Bronchial epithelial cell (primary cell): ENCODE measurements at regions not wholly inside any gene's neighbourhood (a gene's known extent, or its start where the extent isn't known, plus 50 kb on each side); places are given as distances from the start of the nearest gene placed in this dataset.
"Not testable (repeated sequence)": the region's sequence is repeated elsewhere in the genome, so short reads cannot be mapped to it uniquely, and the experiment has no call there.

Source experiments
- DNase-seq: peaks from one replicate; pipeline ENCODE4 v3.0.0-alpha.2; 2010; ENCODE audit warnings: low read depth
- FAIRE-seq: peaks from 2 replicates; lab custom pipeline; 2011; peaks lifted over from hg19 to GRCh38; lab: Jason Lieb, UNC
- H3K27me3 ChIP-seq: 2 replicates; pipeline ENCODE4 v1.5.1; 2011; ENCODE audit warnings: low read length; ENCODE audit not compliant: control insufficient read depth, insufficient read depth
- H3K36me3 ChIP-seq: 2 replicates; pipeline ENCODE4 v1.5.1; 2011; ENCODE audit warnings: low read length; ENCODE audit not compliant: control insufficient read depth, insufficient read depth
- H3K4me3 ChIP-seq: 2 replicates; pipeline ENCODE4 v1.5.1; 2011; ENCODE audit warnings: mild to moderate bottlenecking, low read depth, low read length, control low read depth
- TF ChIP-seq, protein P1 (sequence below): IDR thresholded peaks from 2 replicates; pipeline ENCODE4 v1.5.1; 2011; ENCODE audit warnings: mild to moderate bottlenecking, moderate library complexity, low read length, control low read depth, inconsistent platforms; ENCODE audit not compliant: insufficient read depth, severe bottlenecking

DNA sequence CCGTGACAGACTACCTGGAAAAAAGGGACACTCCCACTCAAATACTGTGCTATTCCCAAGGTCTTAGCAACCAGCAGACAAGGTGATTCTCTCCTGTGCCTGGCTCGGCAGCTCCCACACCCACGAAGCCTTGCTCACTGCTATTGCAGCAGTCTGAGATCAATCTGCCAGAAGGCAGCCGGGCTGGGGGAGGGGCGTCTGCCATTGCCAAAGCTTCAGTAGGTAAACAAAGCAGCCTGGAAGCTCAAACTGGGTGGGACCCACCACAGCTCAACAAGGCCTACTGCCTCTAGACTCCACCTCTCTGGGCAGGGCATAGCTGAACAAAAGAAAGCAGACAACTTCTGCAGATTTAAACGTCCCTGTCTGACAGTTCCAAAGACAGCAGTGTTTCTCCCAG, 128.4 kb upstream of the SETMAR start:
- H3K4me3 ChIP-seq, result no peak overlapping the region
- TF ChIP-seq, protein P1, sequence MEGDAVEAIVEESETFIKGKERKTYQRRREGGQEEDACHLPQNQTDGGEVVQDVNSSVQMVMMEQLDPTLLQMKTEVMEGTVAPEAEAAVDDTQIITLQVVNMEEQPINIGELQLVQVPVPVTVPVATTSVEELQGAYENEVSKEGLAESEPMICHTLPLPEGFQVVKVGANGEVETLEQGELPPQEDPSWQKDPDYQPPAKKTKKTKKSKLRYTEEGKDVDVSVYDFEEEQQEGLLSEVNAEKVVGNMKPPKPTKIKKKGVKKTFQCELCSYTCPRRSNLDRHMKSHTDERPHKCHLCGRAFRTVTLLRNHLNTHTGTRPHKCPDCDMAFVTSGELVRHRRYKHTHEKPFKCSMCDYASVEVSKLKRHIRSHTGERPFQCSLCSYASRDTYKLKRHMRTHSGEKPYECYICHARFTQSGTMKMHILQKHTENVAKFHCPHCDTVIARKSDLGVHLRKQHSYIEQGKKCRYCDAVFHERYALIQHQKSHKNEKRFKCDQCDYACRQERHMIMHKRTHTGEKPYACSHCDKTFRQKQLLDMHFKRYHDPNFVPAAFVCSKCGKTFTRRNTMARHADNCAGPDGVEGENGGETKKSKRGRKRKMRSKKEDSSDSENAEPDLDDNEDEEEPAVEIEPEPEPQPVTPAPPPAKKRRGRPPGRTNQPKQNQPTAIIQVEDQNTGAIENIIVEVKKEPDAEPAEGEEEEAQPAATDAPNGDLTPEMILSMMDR, result no peak
- no peaks in the 10 kb centered on the region for H3K27me3 ChIP-seq
- no peaks in the 10 kb centered on the region for H3K36me3 ChIP-seq
- no peak for FAIRE-seq
- DNase-seq, result no peak

DNA sequence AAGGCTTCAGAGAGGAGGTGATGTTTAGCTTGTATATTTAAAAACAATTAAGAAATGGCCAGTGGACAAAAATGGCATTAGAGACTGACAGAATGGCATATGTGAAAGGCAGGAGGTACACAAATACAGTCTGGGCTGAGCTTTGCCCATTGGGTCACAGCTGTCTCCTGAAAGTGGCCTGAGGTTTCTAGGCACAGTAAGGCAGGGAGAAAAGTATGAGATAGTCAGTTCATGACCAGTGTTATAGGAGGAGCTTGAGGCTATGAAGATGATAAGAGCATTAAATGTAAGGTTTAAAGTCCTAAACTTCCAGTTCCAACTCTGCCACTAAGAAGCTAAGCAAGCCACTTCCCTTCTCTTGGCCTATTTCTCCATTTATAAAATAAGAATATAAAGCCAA, 111.2 kb upstream of the SETMAR start:
- FAIRE-seq, result no peak

DNA sequence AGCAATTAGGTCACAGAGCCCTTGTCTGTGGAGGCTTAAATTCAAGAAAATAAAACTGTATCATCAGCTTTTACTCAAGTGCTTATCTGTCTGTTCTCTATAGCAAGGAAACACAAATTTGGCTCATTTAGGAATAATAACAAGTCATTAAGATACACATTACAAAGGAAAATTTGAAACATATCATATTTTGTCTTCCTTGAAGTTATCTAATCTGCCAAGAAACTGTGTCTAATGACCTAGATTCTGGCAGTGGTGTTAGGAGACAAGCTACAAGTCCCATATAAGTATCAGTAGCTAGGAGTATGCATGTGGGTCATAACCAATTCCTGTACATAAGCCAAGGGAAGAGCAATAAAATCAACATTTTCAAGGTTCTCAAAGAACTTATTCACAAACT, 108.2 kb upstream of the SETMAR start:
- DNase-seq, result no peak
- TF ChIP-seq, protein P1, result no peak
- Histone ChIP-seq H3K27me3 (no peaks in the 10 kb centered on the region), H3K4me3 (no peak overlapping the region), H3K36me3 (no peaks in the 10 kb centered on the region)
- FAIRE-seq, result no peak

More for the DNA sequence above, 111.2 kb upstream of the SETMAR start:
- DNase-seq, result no peak
- TF ChIP-seq, protein P1, result no peak
- H3K4me3 ChIP-seq, result no peak overlapping the region
- H3K27me3 ChIP-seq, result no peaks in the 10 kb centered on the region
- no peaks in the 10 kb centered on the region for H3K36me3 ChIP-seq

DNA sequence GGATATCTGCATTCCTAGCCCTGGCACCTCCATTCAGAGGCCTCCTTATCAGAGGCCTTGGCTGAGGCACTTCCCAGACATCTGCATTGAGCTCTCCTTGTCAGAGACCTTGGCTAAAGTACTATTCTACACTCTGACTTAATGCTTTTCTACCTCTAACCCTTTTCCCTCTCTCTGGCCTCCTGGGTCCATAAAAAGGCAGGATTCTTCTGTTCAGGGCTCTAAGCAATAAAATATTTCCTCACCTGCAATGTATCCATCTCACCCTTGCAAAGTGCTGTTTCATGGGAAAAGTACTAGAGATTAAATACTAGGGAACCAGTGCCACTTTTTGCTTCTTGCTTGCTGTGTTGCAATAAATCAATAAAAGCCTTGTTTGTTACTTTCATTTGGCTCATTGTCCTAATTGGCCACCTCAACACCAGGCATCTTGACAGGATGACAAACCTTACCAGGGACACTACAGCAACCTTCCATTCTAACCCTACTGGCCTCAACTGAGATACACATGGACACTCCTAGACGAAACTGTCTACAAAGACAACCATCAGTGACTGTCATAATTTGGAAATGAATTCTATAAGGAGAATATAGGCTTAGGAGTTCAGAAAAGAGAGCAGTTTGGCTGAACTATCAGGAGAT, 106.5 kb upstream of the SETMAR start:
- FAIRE-seq, result no peak
- H3K4me3 ChIP-seq, result no peak overlapping the region
- DNase-seq, result no peak

DNA sequence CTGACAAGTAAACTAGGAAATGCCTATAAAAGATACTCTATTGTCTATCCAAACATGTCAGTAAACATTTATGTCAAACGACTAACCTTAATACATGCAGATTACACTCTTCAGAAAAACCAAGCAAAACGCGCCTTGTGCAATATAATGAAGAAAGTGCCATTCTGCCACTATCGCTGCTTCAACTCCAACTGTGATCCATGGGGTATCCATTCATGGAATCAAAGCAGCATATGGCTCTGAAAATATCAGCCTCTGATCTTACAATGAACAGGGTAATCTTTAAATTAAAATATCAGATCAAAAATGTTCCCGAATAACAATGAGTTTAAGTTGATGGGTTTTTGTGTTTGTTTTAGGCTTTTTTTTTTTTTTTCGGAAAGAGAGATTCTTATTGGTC, 105.5 kb upstream of the SETMAR start:
- TF ChIP-seq, protein P1, result no peak
- DNase-seq (no peak), FAIRE-seq (no peak)
- H3K4me3 ChIP-seq, result no peak overlapping the region
- no peaks in the 10 kb centered on the region for H3K36me3 ChIP-seq
- H3K27me3 ChIP-seq, result no peaks in the 10 kb centered on the region

More for the DNA sequence above, 106.5 kb upstream of the SETMAR start:
- TF ChIP-seq, protein P1, result no peak
- H3K27me3 ChIP-seq, result no peaks in the 10 kb centered on the region
- no peaks in the 10 kb centered on the region for H3K36me3 ChIP-seq

DNA sequence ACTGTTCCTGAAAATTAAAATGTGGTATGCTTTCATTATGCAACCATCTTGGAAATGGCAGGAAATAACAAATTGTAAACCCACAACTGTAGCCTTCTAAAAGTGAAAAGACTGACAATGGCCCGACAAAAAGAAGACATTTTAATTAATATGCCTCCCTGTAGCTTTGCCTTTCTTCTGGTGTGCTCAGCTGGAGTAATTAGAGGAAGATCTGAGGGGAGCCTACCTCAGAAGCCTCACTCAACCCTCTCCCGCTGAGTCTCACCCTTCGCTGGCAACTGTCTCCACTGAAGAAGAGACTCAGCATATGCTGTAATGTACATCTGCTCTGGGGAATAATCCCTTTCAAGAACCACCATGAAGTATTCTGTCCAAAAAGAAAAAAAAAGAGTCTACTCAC, 104.7 kb upstream of the SETMAR start:
- Histone ChIP-seq H3K4me3 (no peak overlapping the region), H3K27me3 (no peaks in the 10 kb centered on the region), H3K36me3 (no peaks in the 10 kb centered on the region)
- DNase-seq (no peak), FAIRE-seq (no peak)
- TF ChIP-seq, protein P1, result no peak

DNA sequence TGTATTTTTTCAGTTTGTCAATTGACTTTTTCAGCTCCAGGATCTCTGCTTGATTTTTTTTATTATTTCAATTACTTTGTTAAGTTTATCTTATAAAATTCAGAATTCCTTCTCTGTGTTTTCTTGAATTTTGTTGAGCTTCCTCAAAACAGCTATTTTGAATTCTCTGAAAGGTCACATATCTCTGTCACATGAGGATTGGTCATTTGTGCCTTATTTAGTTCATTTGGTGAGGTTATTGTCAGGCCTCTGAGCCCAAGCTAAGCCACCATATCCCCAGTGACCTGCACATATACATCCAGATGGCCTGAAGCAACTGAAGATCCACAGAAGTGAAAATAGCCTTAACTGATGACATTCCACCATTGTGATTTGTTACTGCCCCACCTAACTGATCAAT, 98.4 kb upstream of the SETMAR start:
- not testable (repeated sequence) for FAIRE-seq, H3K27me3 ChIP-seq, H3K4me3 ChIP-seq, DNase-seq, H3K36me3 ChIP-seq
